LHCN-M2 (cell line): ENCODE measurements at regions not wholly inside any gene's neighbourhood (a gene's known extent, or its start where the extent isn't known, plus 50 kb on each side); places are given as distances from the start of the nearest gene placed in this dataset.
A peak's percentile ranks its signal among the peaks of the same experiment; 100 is the strongest.
"Not testable (repeated sequence)": the region's sequence is repeated elsewhere in the genome, so short reads cannot be mapped to it uniquely, and the experiment has no call there.

ENCODE experiments used
- DNase-seq: peaks from one replicate; pipeline ENCODE4 v3.0.0-alpha.2; 2012; ENCODE audit warnings: low read depth

DNA sequence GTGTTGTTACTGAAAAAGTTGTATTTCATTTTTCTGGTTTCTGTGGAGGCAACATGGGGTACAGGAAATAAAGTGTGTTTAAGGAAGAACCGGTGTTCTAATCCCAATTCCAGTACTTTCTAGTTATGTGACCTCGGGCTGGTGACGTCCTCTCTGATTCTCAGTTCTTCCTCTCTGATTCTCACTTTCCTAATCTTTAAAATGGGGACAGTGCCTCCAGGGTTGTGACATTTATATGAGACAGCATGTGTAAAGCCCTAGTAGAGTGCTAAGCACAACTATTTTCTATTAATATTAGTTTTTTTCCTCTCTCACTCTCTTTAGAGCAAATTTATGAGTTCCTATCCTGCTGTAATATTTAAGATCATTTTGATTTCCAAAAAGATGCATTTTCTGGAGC is 50.9 kb upstream of the PTPDC1 start:
- DNase-seq = no peak

DNA sequence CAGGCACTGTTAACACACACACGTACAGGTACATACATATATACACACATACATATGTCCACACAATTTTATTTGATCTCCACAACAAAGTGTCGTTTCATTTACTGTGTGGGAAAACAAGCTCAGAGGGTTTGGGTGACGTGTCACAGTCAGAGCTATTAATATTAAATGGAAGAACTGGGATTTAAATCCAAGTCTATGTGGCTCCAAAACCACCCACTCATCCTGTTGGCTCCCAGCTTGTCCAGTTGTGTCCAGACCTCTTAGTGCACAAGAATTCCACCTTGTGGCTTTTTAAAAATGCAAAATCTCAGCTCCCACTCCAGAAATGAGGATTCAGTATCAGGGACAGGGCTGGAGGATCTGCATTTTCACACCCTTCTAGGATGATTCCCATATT is 52.3 kb upstream of the PTPDC1 start:
- DNase-seq = peak; percentile 38

DNA sequence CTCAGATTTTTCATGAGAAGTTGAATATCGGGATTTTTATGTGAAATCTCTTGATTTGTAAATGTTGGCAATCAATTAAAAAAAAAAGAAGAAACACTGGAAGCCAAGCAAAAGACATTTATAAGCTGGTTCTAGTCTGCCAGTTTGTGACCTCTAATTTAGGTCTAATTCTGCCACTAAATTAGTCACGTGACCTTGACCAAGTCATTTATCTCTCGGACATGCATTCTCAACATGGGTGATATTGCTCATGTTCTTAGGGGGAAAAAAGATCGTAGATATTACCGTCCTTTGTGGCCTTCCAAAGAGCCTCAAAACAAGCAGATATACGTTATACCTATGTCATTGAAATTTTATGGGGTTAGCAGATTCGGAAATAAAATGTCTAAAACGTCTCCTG is 52.9 kb upstream of the PTPDC1 start:
- DNase-seq = peak; percentile 33

DNA sequence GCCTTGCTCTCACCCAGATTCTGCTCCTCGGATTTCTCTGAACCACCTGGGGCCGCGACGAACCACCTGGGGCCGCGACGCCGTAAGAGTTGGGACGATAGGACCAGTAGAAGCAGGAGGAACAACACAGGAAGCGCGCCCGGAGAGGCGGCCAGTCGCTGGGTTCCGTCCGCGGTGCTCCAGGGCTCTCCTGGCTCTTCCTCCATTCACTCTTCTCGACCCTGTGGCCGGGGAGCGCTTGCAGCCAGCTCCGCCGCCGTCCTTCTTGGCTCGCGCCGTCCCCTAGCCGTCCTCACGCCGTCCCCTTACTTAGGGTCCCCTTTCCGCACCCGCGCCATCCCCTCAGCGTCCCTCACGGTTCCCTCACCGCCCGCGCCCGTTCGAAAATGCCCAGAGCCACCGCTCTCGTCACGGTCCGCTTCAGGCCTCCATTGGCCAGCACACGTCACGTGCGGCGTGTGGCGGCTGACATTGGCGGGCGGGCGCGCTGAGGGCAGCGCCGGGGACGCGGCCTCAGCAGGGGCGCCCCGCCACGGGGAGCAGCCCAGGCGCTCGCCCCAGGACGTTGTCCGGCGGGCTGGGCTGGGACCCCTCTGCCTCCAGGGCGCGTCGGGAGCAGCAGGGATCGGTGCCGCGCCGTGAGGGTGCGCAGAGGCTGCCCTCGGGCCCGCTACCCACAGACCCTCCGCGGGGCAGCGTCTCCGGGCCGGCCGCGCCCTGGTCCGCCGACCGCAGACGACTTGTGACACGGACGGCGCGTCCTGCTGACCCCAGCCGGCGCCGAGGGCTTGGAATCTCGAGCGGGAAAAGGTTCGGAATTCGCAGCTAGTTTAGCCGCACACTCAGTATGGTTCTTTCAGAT is 53.7 kb upstream of the PTPDC1 start:
- peak; percentile 83 for DNase-seq

DNA sequence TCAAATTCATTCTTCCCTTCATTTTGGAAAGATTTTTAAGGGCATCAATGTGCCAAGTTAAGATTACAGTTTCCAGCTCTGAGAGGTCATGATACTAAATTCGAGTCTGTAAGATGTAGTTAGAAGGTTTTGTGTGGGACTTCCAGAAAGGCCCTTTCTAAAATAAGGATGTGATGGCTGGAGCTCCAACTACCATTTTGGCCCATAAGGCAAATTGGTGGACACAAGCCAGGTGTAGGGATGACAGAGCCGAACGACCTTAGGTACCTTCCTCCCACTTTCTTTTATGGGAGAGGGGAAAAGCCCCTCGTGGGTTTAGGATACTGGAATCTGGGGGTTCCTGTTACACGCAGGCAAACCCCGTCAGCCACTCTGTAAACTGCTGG is 54.3 kb upstream of the PTPDC1 start:
- DNase-seq = no peak

DNA sequence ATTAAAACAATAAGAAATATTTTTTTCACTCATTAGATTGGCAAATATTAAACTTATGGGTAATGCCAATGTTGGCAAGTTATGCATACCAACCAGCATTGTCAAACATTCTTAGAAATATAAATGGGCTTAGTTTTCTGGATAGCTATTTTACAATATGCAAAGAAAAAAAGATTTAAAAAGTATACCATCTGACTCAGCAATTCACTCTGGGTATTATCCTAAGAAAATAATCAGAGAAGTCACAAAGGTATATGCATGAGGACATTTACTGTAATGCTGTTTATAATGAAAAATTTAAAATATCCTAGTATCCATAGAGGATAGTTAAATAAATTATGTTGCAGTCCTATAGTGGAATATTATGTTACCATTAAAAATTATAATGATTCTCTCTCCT is 57.4 kb upstream of the PTPDC1 start:
- DNase-seq = no peak

DNA sequence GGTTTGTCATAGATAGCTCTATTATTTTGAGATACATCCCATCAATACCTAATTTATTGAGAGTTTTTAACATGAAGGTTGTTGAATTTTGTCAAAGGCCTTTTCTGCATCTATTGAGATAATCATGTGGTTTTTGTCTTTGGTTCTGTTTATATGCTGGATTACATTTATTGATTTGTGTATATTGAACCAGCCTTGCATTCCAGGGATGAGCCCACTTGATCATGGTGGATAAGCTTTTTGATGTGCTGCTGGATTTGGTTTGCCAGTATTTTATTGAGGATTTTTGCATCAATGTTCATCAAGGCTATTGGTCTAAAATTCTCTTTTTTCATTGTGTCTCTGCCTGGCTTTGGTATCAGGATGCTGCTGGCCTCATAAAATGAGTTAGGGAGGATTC is 61.8 kb upstream of the PTPDC1 start:
- DNase-seq = not testable (repeated sequence)

DNA sequence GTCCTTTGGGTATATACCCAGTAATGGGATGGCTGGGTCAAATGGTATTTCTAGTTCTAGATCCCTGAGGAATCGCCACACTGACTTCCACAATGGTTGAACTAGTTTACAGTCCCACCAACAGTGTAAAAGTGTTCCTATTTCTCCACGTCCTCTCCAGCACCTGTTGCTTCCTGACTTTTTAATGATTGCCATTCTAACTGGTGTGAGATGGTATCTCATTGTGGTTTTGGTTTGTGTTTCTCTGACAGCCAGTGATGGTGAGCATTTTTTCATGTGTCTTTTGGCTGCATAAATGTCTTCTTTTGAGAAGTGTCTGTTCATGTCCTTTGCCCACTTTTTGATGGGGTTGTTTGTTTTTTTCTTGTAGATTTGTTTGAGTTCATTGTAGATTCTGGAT is 63.4 kb upstream of the PTPDC1 start:
- DNase-seq = not testable (repeated sequence)

DNA sequence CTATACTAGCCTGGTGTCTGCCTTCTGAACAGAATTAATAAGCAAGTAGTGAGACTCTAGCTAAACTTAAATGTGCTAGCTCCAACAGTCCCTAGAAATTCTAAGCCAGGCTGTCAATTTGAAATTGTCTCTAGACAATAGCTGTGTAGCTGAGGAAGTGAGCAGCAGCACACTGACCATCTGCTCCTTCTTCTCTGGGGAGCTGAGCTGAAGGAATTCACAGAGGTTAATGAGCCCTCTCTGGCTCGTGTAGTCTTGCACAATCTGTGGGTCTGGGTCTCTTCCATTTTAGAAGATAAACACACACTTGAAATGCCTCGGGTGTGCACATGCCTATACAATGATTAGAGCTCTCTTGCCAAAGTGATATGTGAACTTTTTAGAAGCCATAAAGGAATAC is 63.5 kb upstream of the BARX1 start:
- DNase-seq = no peak

DNA sequence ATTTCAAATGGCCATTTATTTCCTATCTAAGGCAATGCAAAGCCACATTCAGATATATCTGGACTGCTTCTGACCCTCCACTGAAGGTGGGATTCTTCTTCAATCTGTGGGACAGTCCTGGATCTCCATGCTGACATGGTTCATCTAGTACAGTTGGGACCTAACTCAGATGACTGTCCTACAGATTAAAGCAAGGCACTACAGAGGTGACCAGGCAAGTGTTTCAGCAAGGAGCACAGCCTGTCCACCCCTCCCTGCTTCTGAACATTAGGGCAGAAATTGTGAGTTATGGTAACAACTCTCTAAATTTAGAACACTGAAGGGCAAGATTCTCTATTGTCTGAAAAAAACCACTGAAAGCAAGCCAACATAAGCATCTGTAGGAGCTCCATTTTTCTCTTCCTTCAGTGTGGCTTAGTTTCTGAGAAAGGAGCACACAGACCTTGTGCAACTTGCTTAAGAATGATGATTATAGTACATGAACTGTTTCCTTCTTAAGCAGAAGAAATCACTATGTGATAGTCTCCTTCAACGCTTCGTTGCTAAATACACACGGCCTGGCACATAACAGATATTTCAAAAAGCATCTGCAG is 62.9 kb upstream of the BARX1 start:
- no peak for DNase-seq

DNA sequence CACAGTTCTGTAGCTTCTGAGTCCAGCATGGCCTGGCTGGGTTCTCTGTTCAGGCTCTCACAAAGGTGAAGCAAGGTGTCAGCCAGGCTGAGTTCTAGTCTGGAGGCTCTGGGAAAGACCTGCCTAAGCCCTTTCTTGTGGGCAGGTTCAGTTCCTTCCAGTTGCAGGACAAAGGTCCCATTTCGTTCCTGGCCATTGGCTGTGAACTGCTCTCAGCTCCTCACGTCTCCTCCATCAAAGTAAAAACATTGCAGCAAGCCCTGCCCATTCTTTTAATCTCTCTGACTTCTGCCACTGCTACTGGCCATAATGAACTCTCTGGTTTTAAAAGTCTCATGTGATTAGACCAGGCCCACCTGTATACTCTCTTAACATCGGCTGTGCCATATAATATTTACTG is 61.6 kb upstream of the BARX1 start:
- no peak for DNase-seq

DNA sequence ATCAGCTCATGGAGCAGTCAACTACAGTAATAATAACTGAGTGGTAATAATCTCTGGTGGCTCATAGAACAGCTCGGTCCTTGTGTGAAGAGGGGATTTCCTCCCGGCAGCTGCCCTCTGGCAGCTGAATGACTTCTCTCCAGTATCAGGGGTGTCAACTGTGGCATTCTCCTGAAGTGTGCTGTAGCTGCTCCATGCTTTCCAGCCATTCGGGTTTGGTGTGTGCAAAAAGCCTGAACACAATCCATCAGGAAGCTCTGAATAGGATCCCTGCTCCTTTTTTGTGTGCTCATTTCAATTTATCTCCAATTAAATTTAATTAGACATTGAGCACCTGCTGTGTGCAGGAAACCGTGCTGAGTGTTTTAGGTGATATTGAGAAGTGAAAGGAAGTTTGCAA is 59.8 kb upstream of the BARX1 start:
- no peak for DNase-seq

DNA sequence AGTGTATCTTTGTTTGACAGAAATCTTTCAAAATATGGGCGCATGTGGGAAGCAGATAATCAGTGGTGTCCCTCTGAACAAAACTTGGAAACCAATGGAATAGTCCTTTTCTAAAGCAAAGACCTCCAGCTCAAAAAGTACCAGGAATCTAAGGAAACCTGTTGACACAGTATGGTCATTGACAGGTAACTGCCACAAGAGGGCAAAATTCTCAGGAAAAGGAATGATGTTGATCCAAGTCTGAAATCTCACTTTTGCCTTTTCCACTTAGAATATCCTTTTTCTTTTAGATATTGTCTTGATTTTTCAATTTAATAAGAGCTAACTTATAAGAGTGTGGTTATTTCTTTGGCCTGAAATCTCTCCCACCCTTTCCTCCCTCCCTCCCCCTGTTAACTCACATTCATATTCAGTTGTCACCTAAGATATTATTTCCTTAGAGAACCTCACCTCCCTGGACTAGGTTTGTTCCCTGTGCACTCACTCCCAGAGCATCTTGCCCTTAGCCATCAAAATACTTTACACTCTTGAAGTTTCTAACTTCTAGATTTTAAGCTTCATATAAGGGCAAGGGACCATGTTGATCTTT is 59.0 kb upstream of the BARX1 start:
- peak; percentile 27 for DNase-seq

DNA sequence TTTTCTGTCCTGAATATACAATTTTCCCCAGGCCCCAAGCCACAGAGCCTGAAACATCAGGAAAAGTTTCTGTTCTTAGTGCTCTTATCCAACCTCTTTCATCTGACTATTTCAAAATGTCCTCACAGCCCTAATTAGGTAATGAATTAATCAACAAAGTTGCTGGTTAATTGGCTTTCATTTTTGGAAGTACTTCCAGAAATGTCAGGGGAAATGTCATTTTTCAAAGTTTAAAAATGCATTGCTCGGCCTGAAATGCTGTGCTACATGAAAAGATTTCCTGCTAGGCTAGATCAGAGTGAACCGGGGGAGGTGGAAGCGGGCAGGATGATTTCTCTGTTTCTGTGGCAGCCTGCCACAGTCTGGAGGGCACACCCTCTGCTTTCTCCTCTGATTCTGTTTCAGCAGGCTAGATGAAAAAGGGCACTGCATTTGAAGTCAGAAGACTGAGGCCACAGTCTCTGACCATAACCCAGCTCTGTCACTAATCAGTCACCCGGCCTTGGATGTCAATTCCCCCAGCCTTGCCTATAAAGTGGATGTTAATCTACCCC is 55.9 kb upstream of the BARX1 start:
- DNase-seq = no peak

DNA sequence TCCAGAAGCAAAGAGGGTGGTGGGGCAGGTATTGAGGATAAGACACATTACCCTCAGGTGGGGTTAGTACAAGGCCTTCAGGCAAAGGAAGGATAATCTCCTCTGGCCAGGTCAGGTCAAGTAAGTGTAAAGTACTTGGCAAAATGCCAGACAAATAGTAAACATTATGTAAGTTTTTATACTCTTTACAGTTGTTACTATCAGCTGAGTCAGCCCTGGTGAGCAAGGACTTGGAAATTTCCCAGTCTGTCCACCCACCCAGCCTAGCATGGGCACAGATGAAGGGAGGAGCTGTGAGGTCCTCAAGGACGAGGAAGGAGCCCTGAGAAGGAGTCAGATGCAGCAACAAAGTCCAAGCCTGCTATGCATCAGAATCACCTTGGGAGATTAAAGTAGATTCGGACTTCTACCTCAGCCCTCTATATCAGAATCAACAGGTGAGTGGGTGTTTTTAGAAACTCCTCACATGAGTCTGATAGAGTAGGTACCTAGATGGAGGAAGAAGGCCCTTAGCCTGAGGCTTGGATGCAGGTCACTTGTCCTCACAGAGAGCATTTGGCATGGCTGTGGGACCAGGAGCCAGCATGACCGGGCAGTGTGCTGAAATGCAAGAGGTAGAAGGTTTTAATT is 50.2 kb upstream of the BARX1 start:
- DNase-seq = peak; percentile 17
